ENCODE measurements at regions not wholly inside any gene's neighbourhood (a gene's known extent, or its start where the extent isn't known, plus 50 kb on each side); places are given as distances from the start of the nearest gene placed in this dataset.

- no peaks in the 10 kb centered on the region for H3K9me3 ChIP-seq (replicated peaks; ENCODE audit: control insufficient read depth, insufficient read depth, low read length)
- no peak overlapping the region for H3K4me2 ChIP-seq (ENCODE audit: insufficient read depth, low read length)
- dilution Hi-C loops (cut with MboI; ENCODE audit: extremely low pct_ligation_motif_present, low sequenced_read_pairs) (no loop called here), intact Hi-C loops (cut with micrococcal nuclease) (no loop called here)
- H3K27ac ChIP-seq (ENCODE audit: insufficient read depth, low read depth, low read length) = no peak overlapping the region
- CTCF ChIA-PET = no interaction called here
- H3K4me3 ChIP-seq (replicated peaks in 1 of 3; ENCODE audit: insufficient read depth in 1 of 3, low read depth in 1 of 3, low read length in 3 of 3) = no peak overlapping the region
- H3K9me1 ChIP-seq (replicated peaks; ENCODE audit: control insufficient read depth, extremely low read depth, insufficient read depth, low read length) = no peaks in the 10 kb centered on the region
- H3K9ac ChIP-seq (replicated peaks; ENCODE audit: extremely low read depth, insufficient read depth, low read length) = no peak overlapping the region
- H3K36me3 ChIP-seq (ENCODE audit: control insufficient read depth in 2 of 2, extremely low read depth in 1 of 2, insufficient read depth in 2 of 2, low read length in 2 of 2) = no peaks in the 10 kb centered on the region
- H3K79me2 ChIP-seq (ENCODE audit: control insufficient read depth, insufficient read depth, low read length) = no peaks in the 10 kb centered on the region
- H4K20me1 ChIP-seq (replicated peaks; ENCODE audit: control insufficient read depth, extremely low read depth, insufficient read depth, low read length) = no peaks in the 10 kb centered on the region
- FAIRE-seq (no peak), DNase-seq (ENCODE audit: low read depth, low spot score) (no peak)
- H2AFZ ChIP-seq (ENCODE audit: low read depth, low read length) = no peak overlapping the region
- POLR2A ChIA-PET = no interaction called here
- no peak for TF ChIP-seq POLR2AphosphoS5 (IDR thresholded peaks at IDR 0.05; ENCODE audit: insufficient read depth, low read depth, low read length)
- TF ChIP-seq MAX (IDR thresholded peaks at IDR 0.05; ENCODE audit: insufficient read depth, insufficient read length) = no peak
- no peak for TF ChIP-seq GATA2 (IDR thresholded peaks at IDR 0.05; ENCODE audit: insufficient read depth, insufficient read length, low read depth, low read length)
- no peak for TF ChIP-seq POLR2A (IDR thresholded peaks at IDR 0.05; ENCODE audit: low read depth, low read length)
- TF ChIP-seq FOS (IDR thresholded peaks at IDR 0.05; ENCODE audit: borderline replicate concordance, insufficient read depth, low read length) = no peak
- no peak for TF ChIP-seq JUN (IDR thresholded peaks at IDR 0.05; ENCODE audit: borderline replicate concordance, insufficient read depth, insufficient read length, low read depth)
- no peak for TF ChIP-seq EZH2 (IDR thresholded peaks at IDR 0.05; ENCODE audit: borderline replicate concordance, low read depth, low read length, severe bottlenecking)
- no peak for TF ChIP-seq CTCF (IDR thresholded peaks at IDR 0.05; ENCODE audit: extremely low read depth in 1 of 2, insufficient read depth in 1 of 2, low read depth in 1 of 2, low read length in 2 of 2)
- TF ChIP-seq MYC (IDR thresholded peaks at IDR 0.05; ENCODE audit: low read depth, low read length) = no peak
- H3K4me1 ChIP-seq (ENCODE audit: control insufficient read depth, extremely low read depth, insufficient read depth, low read length) = no peaks in the 10 kb centered on the region
- no TSS peak for BruUV-seq (replicated peaks)
- H3K27me3 ChIP-seq (ENCODE audit: control insufficient read depth in 2 of 2, insufficient read depth in 2 of 2, low read length in 2 of 2) = no peaks in the 10 kb centered on the region
Measured at GRCh38 chr11:127711748-127712147, 711.2 kb upstream of the KIRREL3 start.

All from endothelial cell of umbilical vein (primary cell).